Transverse colon (tissue), 4 donors: ENCODE measurements at regions not wholly inside any gene's neighbourhood (a gene's known extent, or its start where the extent isn't known, plus 50 kb on each side); places are given as distances from the start of the nearest gene placed in this dataset.

Source experiments
- EP300 ChIP-seq: sonication (generic); formaldehyde crosslinking; IDR thresholded peaks from one replicate; pipeline ENCODE4 v1.6.1; 2017; ENCODE audit warnings: antibody characterized with exemption, low read depth
- POLR2A ChIP-seq: fragments of 450-650 bp; IDR thresholded peaks from one replicate; pipeline ENCODE4 v1.6.1; 2016; ENCODE audit warnings: antibody characterized with exemption, mild to moderate bottlenecking, moderate library complexity
- POLR2AphosphoS5 ChIP-seq, 3 donors: sonication (generic); formaldehyde crosslinking; IDR thresholded peaks; one replicate each; pipeline ENCODE4 v1.6.1; 2016; ENCODE audit warnings: antibody characterized with exemption in 3 of 3
- TF ChIP-seq, protein P1 (sequence below), 5 experiments: fragments of 200-600 bp in 3 of 5; fragments of 450-650 bp in 2 of 5; sonication (generic) in 3 of 5; IDR thresholded peaks; 1 replicate in 2 of 5; 2 replicates in 3 of 5; pipeline ENCODE4 v1.5.1; 2016 to 2017; ENCODE audit warnings: antibody characterized with exemption in 5 of 5, inconsistent platforms in 3 of 5, mild to moderate bottlenecking in 2 of 5, moderate library complexity in 1 of 5

DNA sequence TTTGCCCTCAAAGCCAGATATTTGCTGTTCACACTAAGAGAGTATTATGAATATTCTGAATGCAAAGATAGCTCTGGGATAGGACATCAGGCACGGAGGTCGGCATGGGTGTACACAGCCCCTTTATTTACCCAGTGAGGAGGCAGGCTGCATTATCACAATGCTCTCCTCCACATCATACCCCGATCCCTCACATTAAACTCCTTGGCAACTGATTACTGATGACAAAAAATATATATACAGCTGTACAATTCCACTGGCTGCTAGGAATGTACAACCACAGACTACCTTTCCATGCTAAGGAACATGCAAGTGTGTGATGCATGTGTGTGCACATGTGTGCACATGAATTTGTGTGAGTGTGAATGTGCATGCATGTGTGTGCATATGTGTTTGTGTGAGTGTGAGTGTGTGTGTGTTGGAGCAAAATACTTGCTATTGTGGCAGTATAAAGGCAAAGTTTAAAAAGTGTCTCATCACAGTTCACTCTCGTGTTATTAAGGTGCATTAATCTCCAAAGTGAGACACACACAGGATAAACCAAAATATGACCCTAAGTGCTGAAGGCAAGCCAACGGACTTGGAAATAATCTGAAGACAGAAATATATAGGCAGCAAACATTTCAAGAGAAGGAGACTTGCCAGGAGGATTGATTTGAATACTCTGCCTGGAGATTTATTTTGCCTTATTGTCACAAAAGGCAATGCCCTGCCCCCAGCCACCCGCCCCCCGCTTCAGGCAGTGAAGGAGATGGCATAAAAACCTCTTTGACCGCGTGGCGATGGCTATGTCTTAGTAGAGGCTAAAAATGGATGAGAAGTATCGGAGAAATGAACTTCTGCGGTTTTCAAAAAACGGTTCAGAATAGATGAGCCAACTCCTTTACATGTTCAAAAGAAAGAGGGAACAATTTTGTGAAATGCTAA, 274.8 kb downstream of the TSHZ3 start:
- TF ChIP-seq, protein P1, sequence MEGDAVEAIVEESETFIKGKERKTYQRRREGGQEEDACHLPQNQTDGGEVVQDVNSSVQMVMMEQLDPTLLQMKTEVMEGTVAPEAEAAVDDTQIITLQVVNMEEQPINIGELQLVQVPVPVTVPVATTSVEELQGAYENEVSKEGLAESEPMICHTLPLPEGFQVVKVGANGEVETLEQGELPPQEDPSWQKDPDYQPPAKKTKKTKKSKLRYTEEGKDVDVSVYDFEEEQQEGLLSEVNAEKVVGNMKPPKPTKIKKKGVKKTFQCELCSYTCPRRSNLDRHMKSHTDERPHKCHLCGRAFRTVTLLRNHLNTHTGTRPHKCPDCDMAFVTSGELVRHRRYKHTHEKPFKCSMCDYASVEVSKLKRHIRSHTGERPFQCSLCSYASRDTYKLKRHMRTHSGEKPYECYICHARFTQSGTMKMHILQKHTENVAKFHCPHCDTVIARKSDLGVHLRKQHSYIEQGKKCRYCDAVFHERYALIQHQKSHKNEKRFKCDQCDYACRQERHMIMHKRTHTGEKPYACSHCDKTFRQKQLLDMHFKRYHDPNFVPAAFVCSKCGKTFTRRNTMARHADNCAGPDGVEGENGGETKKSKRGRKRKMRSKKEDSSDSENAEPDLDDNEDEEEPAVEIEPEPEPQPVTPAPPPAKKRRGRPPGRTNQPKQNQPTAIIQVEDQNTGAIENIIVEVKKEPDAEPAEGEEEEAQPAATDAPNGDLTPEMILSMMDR (IDR thresholded peaks at IDR 0.05), result no peak
- TF ChIP-seq POLR2AphosphoS5 (IDR thresholded peaks at IDR 0.05) (no peak), POLR2A (no peak), EP300 (no peak)
